Osteoblast (primary cell): ENCODE measurements at regions not wholly inside any gene's neighbourhood (a gene's known extent, or its start where the extent isn't known, plus 50 kb on each side); places are given as distances from the start of the nearest gene placed in this dataset.

ENCODE experiments used
- DNase-seq: peaks from one replicate; pipeline ENCODE4 v3.0.0; 2011; ENCODE audit warnings: low spot score, mixed read lengths; ENCODE audit not compliant: insufficient read length; ENCODE audit errors: missing footprints
- H2AFZ ChIP-seq: 2 replicates; pipeline ENCODE4 v1.6.0; 2011; ENCODE audit warnings: mild to moderate bottlenecking, low read length
- H3K27ac ChIP-seq: 2 replicates; pipeline ENCODE4 v1.5.1; 2011; ENCODE audit warnings: mild to moderate bottlenecking, low read depth, low read length, moderate library complexity
- H3K27me3 ChIP-seq: 2 replicates; pipeline ENCODE4 v1.6.0; 2012; ENCODE audit warnings: mild to moderate bottlenecking, control low read depth, inconsistent platforms, low read length, moderate library complexity; ENCODE audit not compliant: insufficient read depth
- H3K36me3 ChIP-seq: 2 replicates; pipeline ENCODE4 v1.5.1; 2011; ENCODE audit warnings: mild to moderate bottlenecking, low read length, control low read depth, moderate library complexity; ENCODE audit not compliant: insufficient read depth
- H3K4me1 ChIP-seq: 2 replicates; pipeline ENCODE4 v1.5.1; 2011; ENCODE audit warnings: mild to moderate bottlenecking, low read length, control low read depth, moderate library complexity; ENCODE audit not compliant: insufficient read depth
- H3K4me2 ChIP-seq: 2 replicates; pipeline ENCODE4 v1.6.0; 2011; ENCODE audit warnings: mild to moderate bottlenecking, low read length; ENCODE audit not compliant: insufficient read depth
- H3K4me3 ChIP-seq: fragments of 200-600 bp; sonication (generic); 3 replicates; pipeline ENCODE4 v1.5.1; 2012; ENCODE audit warnings: mild to moderate bottlenecking, low read length, inconsistent platforms; ENCODE audit not compliant: insufficient read depth
- H3K79me2 ChIP-seq: 2 replicates; pipeline ENCODE4 v1.6.0; 2012; ENCODE audit warnings: mild to moderate bottlenecking, low read length, control low read depth, inconsistent platforms; ENCODE audit not compliant: insufficient read depth
- H3K9me3 ChIP-seq: 2 replicates; pipeline ENCODE4 v1.5.1; 2011; ENCODE audit warnings: low read depth, low read length, control low read depth
- H4K20me1 ChIP-seq: 2 replicates; pipeline ENCODE4 v1.6.0; 2012; ENCODE audit warnings: mild to moderate bottlenecking, low read length, control low read depth; ENCODE audit not compliant: insufficient read depth
- TF ChIP-seq, protein P1 (sequence below): IDR thresholded peaks from 2 replicates; pipeline ENCODE4 v1.5.1; 2011; ENCODE audit warnings: mild to moderate bottlenecking, low read depth, low read length, moderate library complexity; ENCODE audit errors: extremely low read depth

DNA sequence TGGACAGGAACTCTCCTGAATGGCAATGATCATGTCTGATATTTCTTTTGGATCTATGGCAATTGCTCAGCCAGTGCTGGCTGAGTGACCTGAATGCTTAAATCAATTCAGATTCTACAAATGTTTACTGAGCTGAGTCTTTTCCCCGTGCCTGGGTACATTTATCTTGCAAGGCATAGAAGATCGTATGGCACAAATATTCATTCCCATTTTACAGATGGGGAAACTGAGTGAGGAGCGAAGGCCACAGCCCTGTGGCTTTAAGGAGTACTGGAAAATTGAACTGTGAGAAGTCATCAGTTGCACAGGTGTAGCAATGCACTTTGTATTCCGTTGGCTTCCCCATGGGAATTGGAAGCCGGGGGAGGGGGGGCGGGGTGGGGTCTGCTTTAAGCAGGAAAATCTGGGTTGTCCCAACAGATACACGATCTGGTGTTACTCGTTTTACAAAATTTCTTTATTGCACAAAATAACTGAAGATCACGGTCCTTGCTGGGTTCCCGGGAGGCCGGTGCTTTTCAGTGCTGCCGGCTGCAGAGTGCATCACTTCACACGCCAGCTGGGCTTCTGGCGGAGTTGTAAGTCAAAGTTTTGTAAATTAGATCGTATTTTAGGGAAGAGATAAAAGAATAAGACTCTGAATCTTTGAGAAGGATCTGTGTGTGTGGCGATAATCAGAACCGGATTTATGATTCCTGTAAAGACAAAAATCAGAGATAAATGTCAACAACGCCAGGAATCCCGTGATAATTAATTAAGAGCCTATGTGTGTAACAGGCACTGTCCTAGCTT, 75.0 kb upstream of the MAP1LC3B2 start:
- Histone ChIP-seq H3K27me3 (peaks cover 4% of the 10 kb centered on the region), H4K20me1 (no peaks in the 10 kb centered on the region), H3K36me3 (no peaks in the 10 kb centered on the region), H3K9me3 (no peaks in the 10 kb centered on the region), H3K4me2 (no peak overlapping the region), H2AFZ (no peak overlapping the region), H3K79me2 (no peaks in the 10 kb centered on the region), H3K4me1 (no peaks in the 10 kb centered on the region), H3K4me3 (no peak overlapping the region), H3K27ac (no peak overlapping the region)
- DNase-seq, result no peak
- TF ChIP-seq, protein P1, sequence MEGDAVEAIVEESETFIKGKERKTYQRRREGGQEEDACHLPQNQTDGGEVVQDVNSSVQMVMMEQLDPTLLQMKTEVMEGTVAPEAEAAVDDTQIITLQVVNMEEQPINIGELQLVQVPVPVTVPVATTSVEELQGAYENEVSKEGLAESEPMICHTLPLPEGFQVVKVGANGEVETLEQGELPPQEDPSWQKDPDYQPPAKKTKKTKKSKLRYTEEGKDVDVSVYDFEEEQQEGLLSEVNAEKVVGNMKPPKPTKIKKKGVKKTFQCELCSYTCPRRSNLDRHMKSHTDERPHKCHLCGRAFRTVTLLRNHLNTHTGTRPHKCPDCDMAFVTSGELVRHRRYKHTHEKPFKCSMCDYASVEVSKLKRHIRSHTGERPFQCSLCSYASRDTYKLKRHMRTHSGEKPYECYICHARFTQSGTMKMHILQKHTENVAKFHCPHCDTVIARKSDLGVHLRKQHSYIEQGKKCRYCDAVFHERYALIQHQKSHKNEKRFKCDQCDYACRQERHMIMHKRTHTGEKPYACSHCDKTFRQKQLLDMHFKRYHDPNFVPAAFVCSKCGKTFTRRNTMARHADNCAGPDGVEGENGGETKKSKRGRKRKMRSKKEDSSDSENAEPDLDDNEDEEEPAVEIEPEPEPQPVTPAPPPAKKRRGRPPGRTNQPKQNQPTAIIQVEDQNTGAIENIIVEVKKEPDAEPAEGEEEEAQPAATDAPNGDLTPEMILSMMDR, result no peak

DNA sequence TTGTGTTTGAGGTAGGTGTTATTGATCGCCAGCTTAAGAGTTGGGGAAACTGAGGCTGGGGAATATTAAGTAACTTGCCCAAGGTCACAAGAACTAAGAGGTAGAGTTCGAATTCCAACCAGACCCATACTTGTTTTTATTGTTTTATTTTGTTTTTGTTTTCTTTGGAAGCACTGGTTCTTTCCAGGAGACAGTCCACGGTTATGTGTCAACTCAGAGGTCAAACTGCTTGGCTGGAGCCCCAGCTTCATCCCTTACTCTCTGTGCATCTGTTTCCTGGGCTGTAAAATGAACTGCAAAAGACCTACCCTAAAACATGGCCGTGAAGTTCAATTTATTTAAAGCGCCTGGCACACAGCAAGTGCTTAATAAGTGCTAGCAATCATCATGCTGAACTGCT, 74.4 kb upstream of the MAP1LC3B2 start:
- H3K79me2 ChIP-seq, result no peaks in the 10 kb centered on the region
- no peaks in the 10 kb centered on the region for H3K36me3 ChIP-seq
- TF ChIP-seq, protein P1, result no peak
- no peak overlapping the region for H3K4me3 ChIP-seq
- no peaks in the 10 kb centered on the region for H3K9me3 ChIP-seq
- H3K27ac ChIP-seq, result no peak overlapping the region
- no peaks in the 10 kb centered on the region for H3K4me1 ChIP-seq
- H2AFZ ChIP-seq, result no peak overlapping the region
- no peaks in the 10 kb centered on the region for H4K20me1 ChIP-seq
- H3K4me2 ChIP-seq, result no peak overlapping the region
- peak; percentile 55 for DNase-seq
- peaks cover 4% of the 10 kb centered on the region for H3K27me3 ChIP-seq

DNA sequence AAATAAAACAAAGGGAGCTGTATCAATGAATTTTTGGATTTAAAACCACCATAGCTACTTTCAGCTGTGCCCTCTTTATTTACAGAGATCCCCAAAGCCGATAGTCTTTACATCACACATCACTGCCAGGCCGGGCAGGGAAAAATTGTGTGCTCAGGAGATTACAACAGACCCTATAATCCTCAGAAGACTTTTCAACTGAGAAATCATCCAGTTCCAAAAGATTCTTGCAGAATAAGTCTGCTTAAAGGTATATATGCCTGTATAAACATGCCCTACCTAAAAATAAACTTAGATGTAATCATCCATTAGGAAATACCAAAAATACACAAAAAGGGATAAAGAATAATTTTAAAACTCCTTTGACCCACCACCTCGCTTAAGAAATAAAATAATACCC, 70.1 kb upstream of the MAP1LC3B2 start:
- Histone ChIP-seq H3K4me1 (peaks cover 3% of the 10 kb centered on the region), H3K4me2 (no peak overlapping the region), H3K79me2 (no peaks in the 10 kb centered on the region), H3K9me3 (no peaks in the 10 kb centered on the region), H3K36me3 (no peaks in the 10 kb centered on the region), H2AFZ (no peak overlapping the region), H3K27me3 (no peaks in the 10 kb centered on the region), H4K20me1 (no peaks in the 10 kb centered on the region), H3K4me3 (no peak overlapping the region), H3K27ac (no peak overlapping the region)
- TF ChIP-seq, protein P1, result no peak
- no peak for DNase-seq

DNA sequence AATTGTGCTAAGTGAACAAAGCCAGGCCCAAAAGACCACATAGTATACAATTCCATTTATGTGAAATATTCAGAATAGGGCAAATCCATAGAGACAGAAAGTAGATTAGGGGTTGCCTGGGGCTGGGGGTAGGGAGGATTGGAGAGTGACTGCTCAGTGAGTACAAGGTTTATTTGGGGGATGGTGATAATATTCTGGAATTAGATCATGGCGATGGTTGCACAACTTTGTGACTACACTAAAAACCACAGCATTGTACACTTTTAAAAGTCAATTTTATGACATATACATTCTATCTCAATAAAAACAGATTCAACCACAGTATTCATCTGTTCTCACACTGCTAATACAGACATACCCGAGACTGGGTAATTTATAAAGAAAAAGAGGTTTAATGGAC, 68.7 kb upstream of the MAP1LC3B2 start:
- no peak overlapping the region for H3K4me2 ChIP-seq
- no peaks in the 10 kb centered on the region for H4K20me1 ChIP-seq
- H3K79me2 ChIP-seq, result no peaks in the 10 kb centered on the region
- H3K4me3 ChIP-seq, result no peak overlapping the region
- DNase-seq, result no peak
- no peaks in the 10 kb centered on the region for H3K9me3 ChIP-seq
- no peak overlapping the region for H2AFZ ChIP-seq
- peaks cover 9% of the 10 kb centered on the region for H3K4me1 ChIP-seq
- no peak overlapping the region for H3K27ac ChIP-seq
- no peaks in the 10 kb centered on the region for H3K27me3 ChIP-seq
- TF ChIP-seq, protein P1, result no peak
- H3K36me3 ChIP-seq, result no peaks in the 10 kb centered on the region
